Left forelimb (tissue), 1 donor: ENCODE measurements at regions not wholly inside any gene's neighbourhood (a gene's known extent, or its start where the extent isn't known, plus 50 kb on each side); places are given as distances from the start of the nearest gene placed in this dataset.
"Not testable (repeated sequence)": the region's sequence is repeated elsewhere in the genome, so short reads cannot be mapped to it uniquely, and the experiment has no call there.

ENCODE experiments used
- DNase-seq: peaks from one replicate; pipeline ENCODE4 v3.0.0-alpha.2; 2018; ENCODE audit warnings: low spot score

DNA sequence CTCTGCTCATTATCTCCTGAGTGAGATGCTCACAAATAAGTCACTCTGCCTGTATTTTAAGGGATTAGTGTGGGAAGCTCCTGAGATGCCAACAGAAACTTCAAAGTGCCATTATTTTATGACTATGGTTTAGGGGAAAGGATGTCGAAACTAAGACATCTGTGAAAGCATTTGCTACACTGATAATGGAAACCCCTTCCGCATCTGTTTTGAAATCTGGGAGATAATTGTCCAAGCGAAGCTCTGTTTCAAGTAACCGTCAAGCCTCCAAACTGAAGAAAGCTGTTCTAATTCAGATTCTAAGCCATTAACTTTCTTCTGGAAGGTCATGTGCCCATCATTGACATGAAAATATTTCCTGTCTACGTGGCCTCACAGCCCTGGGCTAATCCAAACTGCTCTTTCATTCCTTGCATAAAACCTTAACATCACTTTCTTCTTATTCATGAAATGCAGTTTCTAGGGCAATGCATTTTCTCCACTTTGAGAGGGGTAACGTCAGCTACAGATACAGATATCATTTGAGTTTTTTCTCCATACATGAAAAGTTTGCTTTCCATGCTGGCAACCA, 932.0 kb downstream of the C6orf118 start:
- no peak for DNase-seq

DNA sequence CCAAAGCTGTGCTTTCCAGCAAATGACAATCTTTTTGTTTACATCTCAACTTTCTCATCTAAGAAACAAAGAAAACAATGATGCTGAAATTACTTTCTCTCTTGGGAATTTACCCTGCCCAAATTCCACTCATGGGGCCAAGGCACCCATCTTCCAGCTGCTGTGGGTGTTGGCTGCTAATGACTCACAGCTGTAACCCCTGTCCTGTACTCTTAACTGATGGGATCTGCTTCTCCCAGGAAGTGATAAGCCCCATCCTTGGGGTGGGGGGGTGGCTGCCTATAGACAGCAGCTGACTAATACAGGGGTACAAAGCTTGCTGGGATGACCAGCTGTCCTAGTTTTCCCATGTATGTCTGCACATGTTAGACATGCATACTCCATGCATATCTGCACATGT, 938.6 kb downstream of the C6orf118 start:
- no peak for DNase-seq

- no peak for DNase-seq
Observed at GRCh38 chr6:164359441-164359840, 944.9 kb downstream of the QKI start.

- DNase-seq, result no peak
Observed at GRCh38 chr6:164359036-164359435, 944.5 kb downstream of the QKI start.

- DNase-seq, result no peak
Observed at GRCh38 chr6:164356814-164357213, 942.3 kb downstream of the QKI start.

DNA sequence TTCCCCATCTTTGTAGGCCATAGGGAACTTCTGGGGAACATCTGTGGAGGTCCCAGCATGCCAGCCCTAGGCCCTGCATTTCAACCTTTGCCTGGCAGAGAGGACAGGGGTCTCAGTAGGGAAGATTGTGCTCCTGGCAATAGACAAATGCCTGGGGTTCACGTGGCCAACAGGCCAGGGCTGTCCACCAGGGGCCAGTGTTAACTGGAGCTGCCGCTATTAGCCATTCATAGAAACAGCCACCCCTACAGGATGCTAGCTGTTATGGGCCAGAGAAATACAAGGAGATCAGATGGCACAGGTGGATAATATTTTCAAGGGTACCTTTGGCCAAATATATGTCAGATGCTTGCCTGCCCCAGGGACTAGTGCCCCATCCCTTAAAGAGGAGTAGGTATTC, 932.9 kb downstream of the QKI start:
- DNase-seq, result no peak

DNA sequence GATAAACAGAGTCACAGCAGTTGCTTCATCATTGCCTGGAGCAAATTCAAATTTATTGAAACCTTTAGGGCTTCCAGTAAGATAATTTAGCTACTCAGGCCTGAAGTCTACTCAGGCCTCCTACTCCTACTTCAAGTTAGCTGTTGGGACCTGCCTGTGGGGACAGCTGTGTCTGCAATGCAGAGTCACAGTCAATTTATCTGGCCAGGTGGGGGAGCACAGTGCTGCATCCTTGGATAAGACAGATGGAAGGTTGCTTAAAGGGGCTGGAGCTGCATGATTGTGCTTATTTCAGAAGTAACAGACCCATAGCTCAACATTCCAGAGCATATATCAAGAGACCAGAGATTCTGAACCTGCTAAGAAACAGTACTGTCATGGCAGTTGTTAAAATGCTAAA, 932.1 kb downstream of the QKI start:
- no peak for DNase-seq

GRCh38 chr6:164345806-164346496, 931.4 kb downstream of the QKI start:
- no peak for DNase-seq

DNA sequence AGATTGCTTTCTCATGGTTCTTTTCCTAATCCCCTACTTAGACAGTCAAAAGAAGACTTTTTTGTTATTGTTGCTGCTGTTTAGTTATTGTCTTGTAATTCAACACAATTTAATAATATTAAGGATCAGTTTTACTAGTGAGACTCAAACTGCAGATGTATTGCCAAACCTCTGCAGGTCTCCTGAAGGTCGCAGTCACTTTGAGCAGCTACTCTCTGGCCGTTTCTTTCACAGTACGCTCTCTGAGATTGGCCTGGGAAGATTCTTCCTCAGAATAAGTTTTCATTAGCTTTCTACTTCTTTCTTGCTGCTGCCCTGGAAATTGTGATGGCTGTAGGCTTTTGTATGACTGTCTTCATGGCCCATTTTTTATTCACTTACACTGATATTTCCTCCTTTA, 930.8 kb downstream of the QKI start:
- DNase-seq, result no peak

GRCh38 chr6:164344801-164345291, 930.3 kb downstream of the QKI start:
- no peak for DNase-seq

DNA sequence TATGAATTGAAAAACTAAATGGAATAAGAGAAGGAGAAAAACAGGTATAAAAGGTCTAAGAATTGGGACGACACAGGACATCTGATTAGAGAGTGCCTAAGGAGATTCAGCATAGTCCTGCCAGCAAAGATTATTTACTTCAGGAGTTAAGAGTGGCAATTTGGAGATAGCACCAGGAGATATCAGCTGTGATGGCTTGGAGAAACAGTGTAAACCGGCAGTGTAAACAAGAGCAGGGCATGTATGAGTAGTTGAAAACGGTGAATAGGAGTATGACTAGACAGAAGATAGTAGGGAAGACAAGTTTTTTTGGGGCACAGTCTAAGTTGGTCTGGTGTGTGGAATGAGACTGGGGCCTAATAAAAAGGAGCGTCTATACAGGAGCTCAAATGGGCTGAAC, 924.9 kb downstream of the QKI start:
- not testable (repeated sequence) for DNase-seq

- no peak for DNase-seq
Observed at GRCh38 chr6:164337925-164338397, 923.4 kb downstream of the QKI start.

DNA sequence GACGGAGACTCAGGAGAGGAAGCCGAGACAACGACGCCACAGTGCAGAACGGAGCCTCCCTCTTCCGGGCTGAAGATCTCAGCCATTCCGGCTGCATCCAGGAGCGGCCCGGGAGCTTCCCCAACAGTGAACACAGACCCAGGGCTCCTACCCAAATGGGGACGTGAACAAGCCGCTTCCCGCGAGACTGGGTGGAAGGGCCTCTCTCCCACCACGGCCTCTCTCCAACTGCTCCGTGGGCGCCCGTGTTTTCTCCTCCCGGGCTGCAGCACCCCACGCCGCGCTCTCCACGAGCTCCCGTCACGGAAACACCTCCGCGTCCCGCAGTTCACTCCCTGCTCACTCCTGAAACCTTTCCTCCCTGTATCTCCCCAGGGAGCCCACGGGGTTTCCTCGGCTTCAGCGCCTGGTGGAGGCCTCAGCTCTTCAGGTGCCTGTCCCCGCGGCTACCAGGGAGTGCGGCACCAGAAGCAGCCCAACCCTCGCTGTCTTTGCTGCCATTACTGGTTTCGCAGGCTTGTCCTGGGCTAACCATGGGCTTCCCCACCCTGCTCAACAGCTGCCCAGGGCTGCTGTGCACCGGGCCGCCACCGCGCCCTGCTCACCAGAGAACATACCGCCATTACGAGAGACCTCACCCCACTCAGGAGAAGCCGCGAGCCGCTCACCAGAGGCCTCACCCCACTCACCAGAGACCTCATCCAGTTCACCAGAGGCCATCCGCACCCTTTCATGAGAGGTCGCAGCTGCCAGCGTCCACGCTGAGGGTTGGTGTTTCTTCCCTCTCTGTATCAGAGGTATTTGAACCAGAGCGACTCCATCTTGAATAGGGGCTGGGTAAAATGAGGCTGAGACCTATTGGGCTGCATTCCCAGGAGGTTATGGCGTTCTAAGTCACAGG, 922.8 kb downstream of the QKI start:
- no peak for DNase-seq

GRCh38 chr6:164336455-164336854, 921.9 kb downstream of the QKI start:
- DNase-seq, result no peak

DNA sequence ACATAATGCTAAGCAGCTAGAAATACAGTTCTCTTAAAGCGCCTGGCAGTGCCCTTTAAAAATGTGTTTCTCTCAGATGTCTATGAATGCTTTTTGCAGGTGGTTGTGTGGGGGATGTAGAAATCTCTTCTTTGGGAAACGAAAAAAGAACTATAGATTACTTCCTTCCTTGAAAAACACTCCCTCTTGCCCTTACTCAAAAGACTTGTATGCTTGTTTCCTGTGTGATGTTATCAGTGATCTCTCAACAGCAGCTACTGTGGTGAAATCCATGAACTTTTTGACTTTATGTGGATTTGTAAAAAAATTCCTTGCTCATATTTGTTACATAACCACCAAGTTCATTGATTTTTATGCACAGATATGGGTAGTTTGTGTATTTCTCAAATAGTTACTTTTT, 916.5 kb downstream of the QKI start:
- DNase-seq, result no peak

DNA sequence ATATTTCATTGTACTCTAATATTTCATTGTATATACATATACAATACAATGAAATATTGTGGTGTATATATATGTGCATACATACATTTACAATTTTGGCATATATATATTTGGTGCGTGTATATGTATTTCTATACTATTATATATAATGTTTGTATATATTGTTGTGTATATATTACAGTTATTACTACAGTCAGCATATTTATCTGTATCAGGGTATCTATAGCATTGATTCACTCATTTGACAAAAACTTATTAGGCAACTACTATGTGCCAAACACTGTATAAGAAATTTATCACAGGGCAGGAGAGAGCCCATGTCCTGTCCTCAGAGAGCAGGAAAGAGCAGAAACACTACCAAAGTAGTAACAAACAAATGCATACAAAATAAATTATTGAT, 910.6 kb downstream of the QKI start:
- no peak for DNase-seq

- DNase-seq, result no peak
Observed at GRCh38 chr6:164322533-164322932, 908.0 kb downstream of the QKI start.

GRCh38 chr6:164321297-164321696, 906.8 kb downstream of the QKI start:
- DNase-seq, result no peak

- no peak for DNase-seq
Observed at GRCh38 chr6:164315376-164315775, 900.9 kb downstream of the QKI start.

GRCh38 chr6:164308339-164308738, 893.8 kb downstream of the QKI start:
- no peak for DNase-seq

GRCh38 chr6:164303102-164303964, 888.8 kb downstream of the QKI start:
- DNase-seq, result no peak

GRCh38 chr6:164296411-164296810, 881.9 kb downstream of the QKI start:
- DNase-seq, result no peak
